IMR-90 (cell line): ENCODE measurements at regions not wholly inside any gene's neighbourhood (a gene's known extent, or its start where the extent isn't known, plus 50 kb on each side); places are given as distances from the start of the nearest gene placed in this dataset.

Experiments used
- ATAC-seq: fragments of 200-7000 bp; cut with Tn5 transposase; 2 replicates; pipeline ENCODE4 v1.9.1; 2020; ENCODE audit warnings: low read depth, mild to moderate bottlenecking, moderate library complexity
- BruUV-seq: library from RNA; stranded (reverse); fragments of 400-500 nt; replicated peaks from 2 replicates; lab custom pipeline; 2021; lab: Mats Ljungman, UMichigan
- CTCF ChIA-PET: fragments of 300-600 bp; formaldehyde crosslinking; extraction: SDS; loops from one replicate; lab custom pipeline; 2021; ENCODE audit warnings: antibody characterized with exemption; lab: Yijun Ruan, JAX
- POLR2A ChIA-PET: fragments of 300-600 bp; sonication (Branson Sonifier 250); formaldehyde crosslinking; loops from one replicate; lab custom pipeline; 2022; ENCODE audit warnings: antibody characterized with exemption; ENCODE audit not compliant: unreplicated experiment; lab: Charles Lee
- DNase-seq: peaks from one replicate; pipeline ENCODE4 v3.0.0; 2013
- H2AFZ ChIP-seq: replicated peaks from 2 replicates; pipeline ENCODE3; 2013; ENCODE audit warnings: low read length, mild to moderate bottlenecking; ENCODE audit not compliant: poor library complexity
- H2AK5ac ChIP-seq: 2 replicates; pipeline ENCODE4 v1.6.1; 2013; ENCODE audit warnings: low read depth, low read length, inconsistent platforms
- H2AK9ac ChIP-seq: replicated peaks from 2 replicates; pipeline ENCODE3; 2013; ENCODE audit warnings: mild to moderate bottlenecking, low read depth, low read length, moderate library complexity; ENCODE audit not compliant: poor library complexity
- H2BK120ac ChIP-seq: 2 replicates; pipeline ENCODE4 v1.6.1; 2013; ENCODE audit warnings: low read depth, low read length, inconsistent platforms
- H2BK15ac ChIP-seq: 3 replicates; pipeline ENCODE4 v1.6.1; 2013; ENCODE audit warnings: low read depth, low read length, inconsistent platforms
- H2BK20ac ChIP-seq: 2 replicates; pipeline ENCODE4 v1.6.1; 2013; ENCODE audit warnings: low read depth, mild to moderate bottlenecking, inconsistent platforms, low read length, moderate library complexity
- H2BK5ac ChIP-seq: 2 replicates; pipeline ENCODE4 v1.6.1; 2013; ENCODE audit warnings: mild to moderate bottlenecking, low read depth, low read length, inconsistent platforms; ENCODE audit not compliant: poor library complexity, severe bottlenecking
- H3K14ac ChIP-seq: replicated peaks from 2 replicates; pipeline ENCODE4 v1.6.1; 2013; ENCODE audit warnings: low read depth, low read length, inconsistent platforms
- H3K18ac ChIP-seq: 2 replicates; pipeline ENCODE4 v1.6.1; 2013; ENCODE audit warnings: low read depth, low read length, control low read depth
- H3K23ac ChIP-seq: 2 replicates; pipeline ENCODE4 v1.6.1; 2013; ENCODE audit warnings: low read depth, low read length, inconsistent platforms
- H3K27ac ChIP-seq: 2 replicates; pipeline ENCODE4 v1.5.1; 2013; ENCODE audit warnings: mild to moderate bottlenecking, control low read depth, low read length; ENCODE audit not compliant: insufficient read depth
- H3K27me3 ChIP-seq: 2 replicates; pipeline ENCODE4 v1.6.1; 2013; ENCODE audit warnings: low read length; ENCODE audit not compliant: control insufficient read depth, insufficient read depth
- H3K36me3 ChIP-seq: 2 replicates; pipeline ENCODE4 v1.6.1; 2013; ENCODE audit warnings: low read length, mixed read lengths; ENCODE audit not compliant: control insufficient read depth, insufficient read depth
- H3K4ac ChIP-seq: 2 replicates; pipeline ENCODE4 v1.6.1; 2013; ENCODE audit warnings: low read depth, low read length, inconsistent platforms
- H3K4me1 ChIP-seq: 2 replicates; pipeline ENCODE4 v1.6.1; 2013; ENCODE audit warnings: low read length, mixed read lengths; ENCODE audit not compliant: control insufficient read depth, insufficient read depth
- H3K4me2 ChIP-seq: 2 replicates; pipeline ENCODE4 v1.6.1; 2013; ENCODE audit warnings: low read depth, mild to moderate bottlenecking, control low read depth, low read length, moderate library complexity
- H3K4me3 ChIP-seq: 2 replicates; pipeline ENCODE4 v1.5.1; 2013; ENCODE audit warnings: low read depth, mild to moderate bottlenecking, control low read depth, low read length, moderate library complexity; ENCODE audit not compliant: insufficient read depth
- H3K56ac ChIP-seq: 2 replicates; pipeline ENCODE4 v1.6.1; 2013; ENCODE audit warnings: low read length, inconsistent platforms; ENCODE audit not compliant: insufficient read depth; ENCODE audit errors: extremely low read depth
- H3K79me1 ChIP-seq, 2 experiments: 2 replicates each; pipeline ENCODE4 v1.6.1; 2013; ENCODE audit warnings: low read length in 2 of 2, inconsistent platforms in 1 of 2, low read depth in 1 of 2
- H3K9ac ChIP-seq: 2 replicates; pipeline ENCODE4 v1.6.1; 2013; ENCODE audit warnings: low read depth, low read length, control low read depth
- H3K9me1 ChIP-seq: 2 replicates; pipeline ENCODE4 v1.6.1; 2013; ENCODE audit warnings: low read length, inconsistent platforms; ENCODE audit not compliant: insufficient read depth
- H3K9me3 ChIP-seq: 2 replicates; pipeline ENCODE4 v1.6.1; 2013; ENCODE audit warnings: low read length; ENCODE audit not compliant: control insufficient read depth, insufficient read depth
- H4K20me1 ChIP-seq: 2 replicates; pipeline ENCODE4 v1.6.1; 2013; ENCODE audit warnings: low read length, inconsistent platforms; ENCODE audit not compliant: insufficient read depth
- H4K5ac ChIP-seq: 2 replicates; pipeline ENCODE4 v1.6.1; 2013; ENCODE audit warnings: mild to moderate bottlenecking, low read depth, low read length, control low read depth
- H4K8ac ChIP-seq, 2 experiments: 2 replicates each; pipeline ENCODE4 v1.6.1; 2013; ENCODE audit warnings: low read depth in 2 of 2, low read length in 2 of 2, control low read depth in 1 of 2, inconsistent platforms in 1 of 2
- H4K91ac ChIP-seq: 2 replicates; pipeline ENCODE4 v1.6.1; 2013; ENCODE audit warnings: low read depth, low read length, inconsistent platforms; ENCODE audit not compliant: insufficient read depth
- BHLHE40 ChIP-seq: fragments of 150-350 bp; IDR thresholded peaks from 2 replicates; pipeline ENCODE4 v1.6.1; 2016; ENCODE audit warnings: mild to moderate bottlenecking, low read depth, low read length
- CEBPB ChIP-seq: IDR thresholded peaks from 2 replicates; pipeline ENCODE4 v1.6.1; 2012; ENCODE audit warnings: low read depth, low read length, improper control_type of control experiment
- CHD1 ChIP-seq: IDR thresholded peaks from 2 replicates; pipeline ENCODE4 v1.6.1; 2012; ENCODE audit warnings: low read depth, low read length, improper control_type of control experiment
- CTCF ChIP-seq: conservative IDR thresholded peaks from 2 replicates; pipeline ENCODE4 v1.5.1; 2012; ENCODE audit warnings: mild to moderate bottlenecking, low read depth, low read length, improper control_type of control experiment
- FOS ChIP-seq: fragments of 150-350 bp; IDR thresholded peaks from 2 replicates; pipeline ENCODE4 v1.6.1; 2016; ENCODE audit warnings: low read depth, low read length
- RAD21 ChIP-seq: IDR thresholded peaks from 2 replicates; pipeline ENCODE4 v1.6.1; 2012; ENCODE audit warnings: low read length, improper control_type of control experiment
- RCOR1 ChIP-seq: IDR thresholded peaks from 2 replicates; pipeline ENCODE4 v1.6.1; 2012; ENCODE audit warnings: mild to moderate bottlenecking, low read length, improper control_type of control experiment; ENCODE audit not compliant: insufficient replicate concordance
- RFX5 ChIP-seq: IDR thresholded peaks from 2 replicates; pipeline ENCODE4 v1.8.0; 2012; ENCODE audit warnings: low read depth, mild to moderate bottlenecking, low read length, moderate library complexity
- SMC3 ChIP-seq: fragments of 150-350 bp; IDR thresholded peaks from 2 replicates; pipeline ENCODE4 v1.6.1; 2016; ENCODE audit warnings: low read depth, mild to moderate bottlenecking, antibody characterized with exemption, low read length, moderate library complexity
- WGBS, 2 experiments: methylation state at CpG; one replicate each; pipeline versions ENCODE4 v1.1.5 to v1.1.7; 2013; ENCODE audit warnings: missing lambda C conversion rate in 2 of 2; ENCODE audit not compliant: insufficient read length in 1 of 2; ENCODE audit errors: extremely low coverage in 2 of 2; 5-methylcytosine and 5-hydroxymethylcytosine counted together
- dilution Hi-C: fragments of 300-500 bp; cut with HindIII; formaldehyde crosslinking; loops from one replicate; pipeline ENCODE4 v1.14.3; 2018; ENCODE audit warnings: low sequenced_read_pairs; ENCODE audit not compliant: unreplicated experiment
- in situ Hi-C: fragments of 300-500 bp; cut with MboI; formaldehyde crosslinking; loops from 3 replicates; pipeline ENCODE4 v1.14.3; 2019; ENCODE audit warnings: low sequenced_read_pairs, inconsistent platforms, mixed read lengths
- intact Hi-C: fragments of 100-400 bp; cut with micrococcal nuclease; formaldehyde crosslinking; loops from 2 replicates; pipeline ENCODE4 v1.10.0; 2022

- POLR2A ChIA-PET = no interaction called here
- H2BK5ac ChIP-seq = no peak overlapping the region
- H3K79me1 ChIP-seq = no peaks in the 10 kb centered on the region
- ATAC-seq (no peak), DNase-seq (no peak)
- H3K9me3 ChIP-seq = no peaks in the 10 kb centered on the region
- TF ChIP-seq CEBPB = no peak
- no peak for TF ChIP-seq RAD21
- no peak for TF ChIP-seq CTCF
- TF ChIP-seq SMC3 = no peak
- TF ChIP-seq FOS = no peak
- no peak for TF ChIP-seq RFX5
- TF ChIP-seq CHD1 = no peak
- no peak for TF ChIP-seq BHLHE40
- no peak for TF ChIP-seq RCOR1
- H3K9me1 ChIP-seq = no peaks in the 10 kb centered on the region
- peak overlapping the region; percentile 14 for H2BK20ac ChIP-seq
- H3K9ac ChIP-seq = no peak overlapping the region
- H3K23ac ChIP-seq = no peak overlapping the region
- no peak overlapping the region for H3K4me2 ChIP-seq
- no peaks in the 10 kb centered on the region for H3K36me3 ChIP-seq
- H3K27me3 ChIP-seq = no peaks in the 10 kb centered on the region
- H3K56ac ChIP-seq = no peak overlapping the region
- H3K4ac ChIP-seq = peak overlapping the region; percentile 35; the same call in 1 of the 2 replicates
- 0 out of 2 replicates have a peak overlapping the region, but pooled peaks have one; percentile 3 for H2AK5ac ChIP-seq
- no peak overlapping the region for H2AFZ ChIP-seq
- WGBS, 2 experiments = 60% methylated on average over 1 of the region's 2 CpGs; no CpG with 5 or more reads in 1 of the 2 experiments
- no peaks in the 10 kb centered on the region for H4K20me1 ChIP-seq
- H3K4me1 ChIP-seq = no peaks in the 10 kb centered on the region; the same call in 1 of the 2 replicates
- H4K5ac ChIP-seq = no peak overlapping the region
- in situ Hi-C loops (no loop called here), intact Hi-C loops (no loop called here), dilution Hi-C loops (no loop called here)
- peak overlapping the region; percentile 59 for H2BK120ac ChIP-seq
- H3K27ac ChIP-seq = no peak overlapping the region
- no peak overlapping the region for H4K8ac ChIP-seq
- H3K14ac ChIP-seq = no peak overlapping the region
- peak overlapping the region; percentile 70; the same call in 2 of the 3 replicates for H2BK15ac ChIP-seq
- CTCF ChIA-PET = no interaction called here
- H3K18ac ChIP-seq = no peak overlapping the region; the same call in 1 of the 2 replicates
- BruUV-seq = no TSS peak
- no peak overlapping the region for H2AK9ac ChIP-seq
- H3K4me3 ChIP-seq = no peak overlapping the region
- H4K91ac ChIP-seq = peak overlapping the region; percentile 62; the same call in 1 of the 2 replicates
Observed at GRCh38 chr2:195543063-195543462, 114.0 kb upstream of the SLC39A10 start.
